ENCODE measurements at regions not wholly inside any gene's neighbourhood (a gene's known extent, or its start where the extent isn't known, plus 50 kb on each side); places are given as distances from the start of the nearest gene placed in this dataset.

- no peak for DNase-seq
Measured at GRCh38 chr3:124373524-124373923, 356.7 kb upstream of the UMPS start.

GRCh38 chr3:124374583-124374982 is 355.7 kb upstream of the UMPS start:
- DNase-seq = no peak

GRCh38 chr3:124381575-124382333 is 348.5 kb upstream of the UMPS start:
- DNase-seq = no peak

GRCh38 chr3:124383051-124383450 is 347.2 kb upstream of the UMPS start:
- DNase-seq = no peak

- DNase-seq = no peak
Measured at GRCh38 chr3:124383846-124384466, 346.3 kb upstream of the UMPS start.

GRCh38 chr3:124384527-124384926 is 345.7 kb upstream of the UMPS start:
- DNase-seq = no peak

GRCh38 chr3:124385996-124386395 is 344.3 kb upstream of the UMPS start:
- no peak for DNase-seq

- peak; percentile 36 for DNase-seq
Measured at GRCh38 chr3:124386996-124387595, 343.2 kb upstream of the UMPS start.

- DNase-seq = no peak
Measured at GRCh38 chr3:124391774-124392173, 338.5 kb upstream of the UMPS start.

- DNase-seq = no peak
Measured at GRCh38 chr3:124393340-124393739, 336.9 kb upstream of the UMPS start.

GRCh38 chr3:124395162-124395561 is 335.1 kb upstream of the UMPS start:
- DNase-seq = no peak

- no peak for DNase-seq
Measured at GRCh38 chr3:124395584-124396338, 334.5 kb upstream of the UMPS start.

GRCh38 chr3:124396339-124396950 is 333.8 kb upstream of the UMPS start:
- no peak for DNase-seq

GRCh38 chr3:124397088-124397487 is 333.2 kb upstream of the UMPS start:
- DNase-seq = no peak

GRCh38 chr3:124398594-124398993 is 331.7 kb upstream of the UMPS start:
- no peak for DNase-seq

- DNase-seq = no peak
Measured at GRCh38 chr3:124401843-124402242, 328.4 kb upstream of the UMPS start.

- no peak for DNase-seq
Measured at GRCh38 chr3:124402791-124403190, 327.5 kb upstream of the UMPS start.

GRCh38 chr3:124404621-124405020 is 325.6 kb upstream of the UMPS start:
- DNase-seq = no peak

GRCh38 chr3:124407260-124407659 is 323.0 kb upstream of the UMPS start:
- DNase-seq = no peak

GRCh38 chr3:124409650-124410275 is 320.5 kb upstream of the UMPS start:
- DNase-seq = peak; percentile 63

GRCh38 chr3:124410471-124410870 is 319.8 kb upstream of the UMPS start:
- DNase-seq = no peak

- no peak for DNase-seq
Measured at GRCh38 chr3:124411728-124412127, 318.5 kb upstream of the UMPS start.
